Liver (tissue), 8 donors: ENCODE measurements at regions not wholly inside any gene's neighbourhood (a gene's known extent, or its start where the extent isn't known, plus 50 kb on each side); places are given as distances from the start of the nearest gene placed in this dataset.

ENCODE experiments used
- DNase-seq: peaks from one replicate; pipeline ENCODE4 v3.0.0-alpha.2; 2017; ENCODE audit warnings: low spot score
- H3K27ac ChIP-seq, 2 donors: one replicate each; pipeline ENCODE4 v1.7.0; 2013; ENCODE audit warnings: inconsistent platforms in 2 of 2, low read length in 2 of 2, control low read depth in 1 of 2, low read depth in 1 of 2, mild to moderate bottlenecking in 1 of 2
- H3K27me3 ChIP-seq, 4 donors: one replicate each; pipeline versions ENCODE4 v1.6.1 to v1.7.0; 2013; ENCODE audit warnings: low read length in 3 of 4, inconsistent platforms in 1 of 4, mild to moderate bottlenecking in 1 of 4, moderate library complexity in 1 of 4; ENCODE audit not compliant: control insufficient read depth in 4 of 4, insufficient read depth in 4 of 4
- H3K36me3 ChIP-seq, 4 donors: one replicate each; pipeline versions ENCODE4 v1.6.1 to v1.7.0; 2013; ENCODE audit warnings: low read length in 3 of 4, mild to moderate bottlenecking in 3 of 4, low read depth in 1 of 4, moderate library complexity in 1 of 4; ENCODE audit not compliant: control insufficient read depth in 4 of 4, insufficient read depth in 3 of 4
- H3K4me1 ChIP-seq, 4 donors: one replicate each; pipeline versions ENCODE4 v1.6.1 to v1.7.0; 2013; ENCODE audit warnings: low read length in 3 of 4, mild to moderate bottlenecking in 3 of 4, moderate library complexity in 1 of 4; ENCODE audit not compliant: control insufficient read depth in 4 of 4, insufficient read depth in 4 of 4
- H3K4me3 ChIP-seq, 3 donors: one replicate each; pipeline versions ENCODE4 v1.6.1 to v1.7.0; 2013; ENCODE audit warnings: low read length in 3 of 3, control low read depth in 1 of 3, low read depth in 1 of 3, mild to moderate bottlenecking in 1 of 3
- H3K9ac ChIP-seq, 2 donors: one replicate each; pipeline ENCODE4 v1.7.0; 2013; ENCODE audit warnings: low read length in 2 of 2, mild to moderate bottlenecking in 2 of 2, moderate library complexity in 2 of 2, control low read depth in 1 of 2, low read depth in 1 of 2
- H3K9me3 ChIP-seq, 4 donors: one replicate each; pipeline versions ENCODE4 v1.6.1 to v1.7.0; 2013; ENCODE audit warnings: low read length in 3 of 4; ENCODE audit not compliant: control insufficient read depth in 4 of 4
- EGR1 ChIP-seq, 2 donors: IDR thresholded peaks; 2 replicates each; pipeline ENCODE4 v1.6.1; 2016 to 2018; ENCODE audit warnings: antibody characterized with exemption in 2 of 2, low read depth in 2 of 2
- FOXA1 ChIP-seq: IDR thresholded peaks from 2 replicates; pipeline ENCODE4 v1.6.1; 2016; ENCODE audit warnings: antibody characterized with exemption
- FOXA2 ChIP-seq: IDR thresholded peaks from 2 replicates; pipeline ENCODE4 v1.6.1; 2016; ENCODE audit warnings: antibody characterized with exemption
- GABPA ChIP-seq, 2 donors: IDR thresholded peaks in 1 of 2; conservative IDR thresholded peaks in 1 of 2; 2 replicates each; pipeline ENCODE4 v1.6.1; 2016; ENCODE audit warnings: antibody characterized with exemption in 2 of 2, mild to moderate bottlenecking in 1 of 2, moderate library complexity in 1 of 2
- HNF4A ChIP-seq, 2 donors: conservative IDR thresholded peaks; 2 replicates each; pipeline ENCODE4 v1.6.1; 2016; ENCODE audit warnings: antibody characterized with exemption in 2 of 2, mild to moderate bottlenecking in 2 of 2
- HNF4G ChIP-seq: IDR thresholded peaks from 2 replicates; pipeline ENCODE4 v1.6.1; 2016; ENCODE audit warnings: antibody characterized with exemption
- JUND ChIP-seq, 2 donors: IDR thresholded peaks; 2 replicates each; pipeline ENCODE4 v1.6.1; 2016; ENCODE audit warnings: antibody characterized with exemption in 2 of 2
- NR2F2 ChIP-seq: IDR thresholded peaks from 2 replicates; pipeline ENCODE4 v1.6.1; 2016; ENCODE audit warnings: antibody characterized with exemption
- RAD21 ChIP-seq, 2 donors: IDR thresholded peaks; 2 replicates each; pipeline ENCODE4 v1.6.1; 2016; ENCODE audit warnings: antibody characterized with exemption in 2 of 2, mild to moderate bottlenecking in 2 of 2
- RXRA ChIP-seq, 2 donors: IDR thresholded peaks; 2 replicates each; pipeline ENCODE4 v1.6.1; 2017 to 2018; ENCODE audit warnings: antibody characterized with exemption in 2 of 2, mild to moderate bottlenecking in 1 of 2
- SP1 ChIP-seq: IDR thresholded peaks from 2 replicates; pipeline ENCODE4 v1.6.1; 2018; ENCODE audit warnings: antibody characterized with exemption, mild to moderate bottlenecking
- TAF1 ChIP-seq: conservative IDR thresholded peaks from 2 replicates; pipeline ENCODE4 v1.6.1; 2016; ENCODE audit warnings: antibody characterized with exemption, mild to moderate bottlenecking
- YY1 ChIP-seq: IDR thresholded peaks from 2 replicates; pipeline ENCODE4 v1.6.1; 2016; ENCODE audit warnings: antibody characterized with exemption, mild to moderate bottlenecking
- WGBS: extraction: QIAGEN DNeasy Blood & Tissue Kit; methylation state at CpG from one replicate; pipeline ENCODE4 v1.1.7; 2013; 5-methylcytosine and 5-hydroxymethylcytosine counted together
- TF ChIP-seq, protein P1 (sequence below): IDR thresholded peaks from 2 replicates; pipeline ENCODE4 v1.6.1; 2016; ENCODE audit warnings: antibody characterized with exemption, mild to moderate bottlenecking
- TF ChIP-seq, protein P2 (sequence below): fragments of 150-350 bp; IDR thresholded peaks from 2 replicates; pipeline ENCODE4 v1.5.1; 2017; ENCODE audit warnings: improper control_type of control experiment, low read depth, low read length; ENCODE audit not compliant: missing input control
- TF ChIP-seq, protein P3 (sequence below): IDR thresholded peaks from 2 replicates; pipeline ENCODE4 v1.6.1; 2016; ENCODE audit warnings: antibody characterized with exemption
- TF ChIP-seq, protein P4 (sequence below): IDR thresholded peaks from 2 replicates; pipeline ENCODE4 v1.6.1; 2016; ENCODE audit warnings: antibody characterized with exemption
- TF ChIP-seq, protein P5 (sequence below): IDR thresholded peaks from 2 replicates; pipeline ENCODE4 v1.6.1; 2016; ENCODE audit warnings: antibody characterized with exemption
- donor health status: healthy.
- donor health status: healthy.
- donor health status: healthy.
- donor health status: healthy.
- donor health status: healthy.

DNA sequence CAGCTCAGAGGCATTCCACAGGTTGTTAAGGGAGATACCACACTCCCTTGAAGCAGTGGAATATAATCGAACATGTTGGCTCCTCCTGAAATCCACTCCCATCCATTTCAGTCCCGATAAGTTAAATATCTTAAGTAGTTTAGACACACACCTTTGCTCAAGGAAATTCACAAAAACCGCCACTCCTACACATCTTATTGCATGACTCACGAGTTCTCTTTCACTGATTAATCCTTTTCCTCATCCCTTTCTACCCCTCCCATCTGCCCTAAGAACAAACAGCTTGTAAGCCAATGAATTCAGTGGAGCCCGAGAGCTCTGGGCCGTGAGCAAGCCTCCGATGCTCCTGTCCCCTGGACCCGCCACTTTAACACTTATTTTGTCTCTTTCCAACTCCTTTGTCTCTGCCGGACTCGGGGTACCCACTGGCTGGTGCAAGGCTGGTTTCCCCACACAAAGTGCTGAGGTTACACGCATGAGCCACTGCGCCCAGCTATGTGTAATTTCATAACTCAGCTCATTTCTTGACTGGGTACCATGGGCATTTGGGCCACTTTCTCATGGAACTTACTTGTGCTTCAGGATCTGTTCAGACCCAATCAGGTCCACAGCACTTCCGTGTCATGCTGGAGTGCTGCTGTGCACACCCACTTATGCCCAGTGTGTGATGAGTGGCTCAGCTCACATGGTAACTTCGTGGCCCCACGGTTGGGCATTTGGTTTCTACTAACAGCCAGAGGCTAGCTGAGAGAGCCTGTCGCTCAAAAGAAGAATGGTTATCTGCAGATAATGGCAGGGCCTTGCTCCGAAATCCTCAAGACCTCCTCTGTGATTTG is 171.8 kb upstream of the ALG10B start (continued):
- no peak for TF ChIP-seq JUND (IDR thresholded peaks at IDR 0.05)
- TF ChIP-seq FOXA1 = no peak
- TF ChIP-seq, protein P1, sequence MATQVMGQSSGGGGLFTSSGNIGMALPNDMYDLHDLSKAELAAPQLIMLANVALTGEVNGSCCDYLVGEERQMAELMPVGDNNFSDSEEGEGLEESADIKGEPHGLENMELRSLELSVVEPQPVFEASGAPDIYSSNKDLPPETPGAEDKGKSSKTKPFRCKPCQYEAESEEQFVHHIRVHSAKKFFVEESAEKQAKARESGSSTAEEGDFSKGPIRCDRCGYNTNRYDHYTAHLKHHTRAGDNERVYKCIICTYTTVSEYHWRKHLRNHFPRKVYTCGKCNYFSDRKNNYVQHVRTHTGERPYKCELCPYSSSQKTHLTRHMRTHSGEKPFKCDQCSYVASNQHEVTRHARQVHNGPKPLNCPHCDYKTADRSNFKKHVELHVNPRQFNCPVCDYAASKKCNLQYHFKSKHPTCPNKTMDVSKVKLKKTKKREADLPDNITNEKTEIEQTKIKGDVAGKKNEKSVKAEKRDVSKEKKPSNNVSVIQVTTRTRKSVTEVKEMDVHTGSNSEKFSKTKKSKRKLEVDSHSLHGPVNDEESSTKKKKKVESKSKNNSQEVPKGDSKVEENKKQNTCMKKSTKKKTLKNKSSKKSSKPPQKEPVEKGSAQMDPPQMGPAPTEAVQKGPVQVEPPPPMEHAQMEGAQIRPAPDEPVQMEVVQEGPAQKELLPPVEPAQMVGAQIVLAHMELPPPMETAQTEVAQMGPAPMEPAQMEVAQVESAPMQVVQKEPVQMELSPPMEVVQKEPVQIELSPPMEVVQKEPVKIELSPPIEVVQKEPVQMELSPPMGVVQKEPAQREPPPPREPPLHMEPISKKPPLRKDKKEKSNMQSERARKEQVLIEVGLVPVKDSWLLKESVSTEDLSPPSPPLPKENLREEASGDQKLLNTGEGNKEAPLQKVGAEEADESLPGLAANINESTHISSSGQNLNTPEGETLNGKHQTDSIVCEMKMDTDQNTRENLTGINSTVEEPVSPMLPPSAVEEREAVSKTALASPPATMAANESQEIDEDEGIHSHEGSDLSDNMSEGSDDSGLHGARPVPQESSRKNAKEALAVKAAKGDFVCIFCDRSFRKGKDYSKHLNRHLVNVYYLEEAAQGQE = no peak
- TF ChIP-seq YY1 = no peak

DNA sequence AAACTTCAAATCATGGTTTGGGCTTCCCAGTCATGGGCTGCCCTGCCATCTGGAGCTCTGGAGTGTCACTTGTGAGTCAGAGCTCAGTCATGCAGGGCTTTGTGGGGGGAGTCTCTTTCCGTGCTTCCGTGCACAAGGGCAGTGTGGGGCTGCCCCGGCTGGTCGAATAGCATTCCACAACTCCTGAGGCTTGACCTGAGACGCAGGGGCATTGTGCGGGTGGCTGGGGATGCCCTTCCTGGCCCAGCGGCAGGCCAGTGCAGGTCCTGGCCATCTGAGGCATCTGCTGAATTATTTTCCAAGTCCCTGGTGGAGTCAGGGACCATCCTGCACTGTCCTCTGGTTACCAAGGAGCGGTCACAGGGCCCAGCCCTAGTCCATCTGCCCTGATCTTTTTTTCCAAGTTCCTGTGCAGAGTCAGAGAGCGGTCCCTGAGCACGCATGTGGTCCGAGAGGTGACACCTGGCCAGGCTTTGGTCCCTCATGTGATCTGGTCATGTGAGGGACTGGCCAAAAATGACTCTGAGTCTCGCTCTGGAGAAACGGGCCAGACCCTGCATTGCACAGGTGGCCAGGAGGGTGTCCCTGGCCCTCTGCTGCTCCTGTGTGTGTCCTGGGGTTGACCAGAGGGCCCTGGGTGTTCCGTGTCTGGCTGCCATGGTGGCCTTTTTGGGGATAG is 167.0 kb upstream of the ALG10B start:
- Histone ChIP-seq H3K36me3 (no peaks in the 10 kb centered on the region), H3K9ac (no peak overlapping the region), H3K27ac (no peak overlapping the region), H3K27me3 (no peaks in the 10 kb centered on the region), H3K9me3 (no peaks in the 10 kb centered on the region), H3K4me3 (no peak overlapping the region), H3K4me1 (no peaks in the 10 kb centered on the region)
- TF ChIP-seq EGR1 (IDR thresholded peaks at IDR 0.05; ENCODE audit: low read depth in 2 of 2) (no peak), FOXA2 (no peak), SP1 (no peak), HNF4G (no peak), TAF1 (no peak), GABPA (IDR thresholded peaks at IDR 0.05 in 1 of 2, conservative IDR thresholded peaks at IDR 0.05 in 1 of 2) (no peak), FOXA1 (no peak), HNF4A (conservative IDR thresholded peaks at IDR 0.05) (no peak), RXRA (IDR thresholded peaks at IDR 0.05) (no peak), JUND (IDR thresholded peaks at IDR 0.05) (no peak), RAD21 (IDR thresholded peaks at IDR 0.05) (no peak), YY1 (no peak), NR2F2 (no peak)
- TF ChIP-seq, protein P2, sequence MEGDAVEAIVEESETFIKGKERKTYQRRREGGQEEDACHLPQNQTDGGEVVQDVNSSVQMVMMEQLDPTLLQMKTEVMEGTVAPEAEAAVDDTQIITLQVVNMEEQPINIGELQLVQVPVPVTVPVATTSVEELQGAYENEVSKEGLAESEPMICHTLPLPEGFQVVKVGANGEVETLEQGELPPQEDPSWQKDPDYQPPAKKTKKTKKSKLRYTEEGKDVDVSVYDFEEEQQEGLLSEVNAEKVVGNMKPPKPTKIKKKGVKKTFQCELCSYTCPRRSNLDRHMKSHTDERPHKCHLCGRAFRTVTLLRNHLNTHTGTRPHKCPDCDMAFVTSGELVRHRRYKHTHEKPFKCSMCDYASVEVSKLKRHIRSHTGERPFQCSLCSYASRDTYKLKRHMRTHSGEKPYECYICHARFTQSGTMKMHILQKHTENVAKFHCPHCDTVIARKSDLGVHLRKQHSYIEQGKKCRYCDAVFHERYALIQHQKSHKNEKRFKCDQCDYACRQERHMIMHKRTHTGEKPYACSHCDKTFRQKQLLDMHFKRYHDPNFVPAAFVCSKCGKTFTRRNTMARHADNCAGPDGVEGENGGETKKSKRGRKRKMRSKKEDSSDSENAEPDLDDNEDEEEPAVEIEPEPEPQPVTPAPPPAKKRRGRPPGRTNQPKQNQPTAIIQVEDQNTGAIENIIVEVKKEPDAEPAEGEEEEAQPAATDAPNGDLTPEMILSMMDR = no peak
- TF ChIP-seq, protein P3, sequence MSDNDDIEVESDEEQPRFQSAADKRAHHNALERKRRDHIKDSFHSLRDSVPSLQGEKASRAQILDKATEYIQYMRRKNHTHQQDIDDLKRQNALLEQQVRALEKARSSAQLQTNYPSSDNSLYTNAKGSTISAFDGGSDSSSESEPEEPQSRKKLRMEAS = no peak
- TF ChIP-seq, protein P1 = no peak
- TF ChIP-seq, protein P4, sequence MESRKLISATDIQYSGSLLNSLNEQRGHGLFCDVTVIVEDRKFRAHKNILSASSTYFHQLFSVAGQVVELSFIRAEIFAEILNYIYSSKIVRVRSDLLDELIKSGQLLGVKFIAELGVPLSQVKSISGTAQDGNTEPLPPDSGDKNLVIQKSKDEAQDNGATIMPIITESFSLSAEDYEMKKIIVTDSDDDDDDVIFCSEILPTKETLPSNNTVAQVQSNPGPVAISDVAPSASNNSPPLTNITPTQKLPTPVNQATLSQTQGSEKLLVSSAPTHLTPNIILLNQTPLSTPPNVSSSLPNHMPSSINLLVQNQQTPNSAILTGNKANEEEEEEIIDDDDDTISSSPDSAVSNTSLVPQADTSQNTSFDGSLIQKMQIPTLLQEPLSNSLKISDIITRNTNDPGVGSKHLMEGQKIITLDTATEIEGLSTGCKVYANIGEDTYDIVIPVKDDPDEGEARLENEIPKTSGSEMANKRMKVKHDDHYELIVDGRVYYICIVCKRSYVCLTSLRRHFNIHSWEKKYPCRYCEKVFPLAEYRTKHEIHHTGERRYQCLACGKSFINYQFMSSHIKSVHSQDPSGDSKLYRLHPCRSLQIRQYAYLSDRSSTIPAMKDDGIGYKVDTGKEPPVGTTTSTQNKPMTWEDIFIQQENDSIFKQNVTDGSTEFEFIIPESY = no peak
- TF ChIP-seq, protein P5, sequence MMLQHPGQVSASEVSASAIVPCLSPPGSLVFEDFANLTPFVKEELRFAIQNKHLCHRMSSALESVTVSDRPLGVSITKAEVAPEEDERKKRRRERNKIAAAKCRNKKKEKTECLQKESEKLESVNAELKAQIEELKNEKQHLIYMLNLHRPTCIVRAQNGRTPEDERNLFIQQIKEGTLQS = no peak
- no peak for DNase-seq
- 85% methylated on average over 14 of the region's 14 CpGs for whole genome bisulfite sequencing
